Neural progenitor cell (in vitro differentiated cells): ENCODE measurements at regions not wholly inside any gene's neighbourhood (a gene's known extent, or its start where the extent isn't known, plus 50 kb on each side); places are given as distances from the start of the nearest gene placed in this dataset.
A peak's percentile ranks its signal among the peaks of the same experiment; 100 is the strongest.

ENCODE experiments used
- DNase-seq: peaks from one replicate; pipeline ENCODE4 v3.0.0-alpha.2; 2016; ENCODE audit warnings: low spot score
- H2AFZ ChIP-seq: fragments of 200-600 bp; sonication (generic); replicated peaks from 2 replicates; pipeline ENCODE4 v1.6.1; 2016; ENCODE audit warnings: antibody characterized with exemption
- H3F3A ChIP-seq: fragments of 200-600 bp; sonication (generic); 2 replicates; pipeline ENCODE4 v1.6.1; 2016; ENCODE audit warnings: antibody characterized with exemption, low read depth
- H3K27ac ChIP-seq: fragments of 200-600 bp; sonication (generic); 2 replicates; pipeline ENCODE4 v1.5.1; 2016; ENCODE audit warnings: mild to moderate bottlenecking
- H3K27me3 ChIP-seq: fragments of 200-600 bp; sonication (generic); 2 replicates; pipeline ENCODE4 v1.6.1; 2016; ENCODE audit warnings: mild to moderate bottlenecking, moderate library complexity
- H3K36me3 ChIP-seq: fragments of 200-600 bp; sonication (generic); 2 replicates; pipeline ENCODE4 v1.5.1; 2016
- H3K4me1 ChIP-seq: fragments of 200-600 bp; sonication (generic); 2 replicates; pipeline ENCODE4 v1.6.1; 2016; ENCODE audit warnings: mixed run types
- H3K4me2 ChIP-seq: fragments of 200-600 bp; sonication (generic); 2 replicates; pipeline ENCODE4 v1.6.1; 2016
- H3K4me3 ChIP-seq: fragments of 200-600 bp; sonication (generic); 2 replicates; pipeline ENCODE4 v1.5.1; 2016
- H3K79me2 ChIP-seq: fragments of 200-600 bp; sonication (generic); 2 replicates; pipeline ENCODE4 v1.6.1; 2016; ENCODE audit warnings: low read depth
- H3K9ac ChIP-seq: fragments of 200-600 bp; sonication (generic); 2 replicates; pipeline ENCODE4 v1.6.1; 2016
- H3K9me3 ChIP-seq: fragments of 200-600 bp; sonication (generic); 2 replicates; pipeline ENCODE4 v1.5.1; 2016; ENCODE audit warnings: low read depth
- H4K20me1 ChIP-seq: fragments of 200-600 bp; sonication (generic); 2 replicates; pipeline ENCODE4 v1.6.1; 2016; ENCODE audit warnings: low read depth
- H3K27ac Mint-ChIP-seq: 3 replicates; pipeline ENCODE4 v1.8.0; 2021; ENCODE audit warnings: mixed read lengths
- H3K27me3 Mint-ChIP-seq: 2 replicates; pipeline ENCODE4 v1.8.0; 2022; ENCODE audit warnings: low read depth, mild to moderate bottlenecking, inconsistent platforms, moderate library complexity, mixed read lengths; ENCODE audit not compliant: insufficient read depth
- H3K36me3 Mint-ChIP-seq: 3 replicates; pipeline ENCODE4 v1.8.0; 2021; ENCODE audit warnings: mixed read lengths
- H3K4me1 Mint-ChIP-seq: 3 replicates; pipeline ENCODE4 v1.8.0; 2021; ENCODE audit warnings: mixed read lengths
- H3K4me3 Mint-ChIP-seq: 3 replicates; pipeline ENCODE4 v1.8.0; 2021; ENCODE audit warnings: mild to moderate bottlenecking, moderate library complexity, mixed read lengths
- H3K9me3 Mint-ChIP-seq: 3 replicates; pipeline ENCODE4 v1.8.0; 2020; ENCODE audit warnings: mixed read lengths
- CTCF ChIP-seq: fragments of 200-600 bp; sonication (generic); IDR thresholded peaks from 2 replicates; pipeline ENCODE4 v1.5.1; 2017; ENCODE audit warnings: antibody characterized with exemption, mild to moderate bottlenecking
- EZH2 ChIP-seq: fragments of 200-600 bp; sonication (generic); IDR thresholded peaks from 2 replicates; pipeline ENCODE4 v1.6.1; 2017; ENCODE audit warnings: antibody characterized with exemption, mild to moderate bottlenecking, moderate library complexity
- EZH2phosphoT487 ChIP-seq: fragments of 200-600 bp; sonication (generic); IDR thresholded peaks from 2 replicates; pipeline ENCODE4 v1.6.1; 2017; ENCODE audit warnings: antibody characterized with exemption

- Mint-ChIP-seq H3K4me3 (no peak overlapping the region), H3K27ac (peak overlapping the region; percentile 3), H3K9me3 (no peaks in the 10 kb centered on the region), H3K36me3 (no peaks in the 10 kb centered on the region), H3K4me1 (peaks cover 18% of the 10 kb centered on the region), H3K27me3 (no peaks in the 10 kb centered on the region)
- Histone ChIP-seq H3F3A (peaks cover 9% of the 10 kb centered on the region), H3K4me2 (peak overlapping the region; percentile 53), H3K27me3 (no peaks in the 10 kb centered on the region), H3K27ac (no peak overlapping the region), H4K20me1 (no peaks in the 10 kb centered on the region), H3K36me3 (no peaks in the 10 kb centered on the region), H3K9ac (no peak overlapping the region), H3K4me3 (no peak overlapping the region), H3K9me3 (no peaks in the 10 kb centered on the region), H2AFZ (no peak overlapping the region), H3K4me1 (peaks cover 14% of the 10 kb centered on the region), H3K79me2 (no peaks in the 10 kb centered on the region)
- no peak for TF ChIP-seq EZH2
- no peak for TF ChIP-seq CTCF
- TF ChIP-seq EZH2phosphoT487: no peak
- DNase-seq: peak; percentile 50
These were observed 101.6 kb upstream of the HNMT start for GRCh38 chr2:137862651-137863050.

DNA sequence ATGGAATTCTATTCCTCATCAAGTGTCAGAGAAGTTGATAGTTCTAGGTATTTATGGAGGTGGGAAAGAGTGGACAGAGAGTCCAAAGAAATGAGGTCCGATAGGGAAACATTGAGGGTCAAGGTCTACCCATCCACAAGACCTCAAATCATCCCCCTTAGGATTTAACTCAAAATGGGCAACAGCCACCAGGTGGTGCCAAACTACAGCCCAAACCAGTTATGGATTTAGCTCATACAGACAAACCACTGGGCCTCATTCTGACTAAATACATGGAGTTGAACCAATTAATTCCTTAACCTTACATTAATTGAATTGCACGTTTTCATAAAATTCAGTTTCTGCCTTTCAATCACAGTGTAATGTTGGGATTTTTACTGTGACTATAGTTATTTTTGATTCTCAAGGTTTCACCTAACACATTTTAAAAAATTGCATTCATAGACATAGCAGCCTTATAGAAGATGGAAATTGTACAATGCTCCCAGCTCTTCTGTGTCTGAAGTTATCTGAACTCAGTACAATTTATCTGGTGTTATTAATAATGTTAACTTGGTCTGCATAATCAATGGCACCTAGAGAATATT lies 98.2 kb upstream of the HNMT start:
- Mint-ChIP-seq H3K4me1 (peaks cover 16% of the 10 kb centered on the region), H3K27me3 (no peaks in the 10 kb centered on the region), H3K27ac (no peak overlapping the region), H3K36me3 (no peaks in the 10 kb centered on the region), H3K9me3 (no peaks in the 10 kb centered on the region), H3K4me3 (no peak overlapping the region)
- H3F3A ChIP-seq: peaks cover 9% of the 10 kb centered on the region
- H3K4me3 ChIP-seq: no peak overlapping the region
- H3K36me3 ChIP-seq: no peaks in the 10 kb centered on the region
- H3K4me1 ChIP-seq: peaks cover 14% of the 10 kb centered on the region
- TF ChIP-seq CTCF: peak; percentile 84
- no peak for TF ChIP-seq EZH2phosphoT487
- H3K79me2 ChIP-seq: no peaks in the 10 kb centered on the region
- no peaks in the 10 kb centered on the region for H4K20me1 ChIP-seq
- H3K9ac ChIP-seq: no peak overlapping the region
- no peak overlapping the region for H2AFZ ChIP-seq
- DNase-seq: peak; percentile 70
- H3K27ac ChIP-seq: no peak overlapping the region
- no peak overlapping the region for H3K4me2 ChIP-seq
- H3K9me3 ChIP-seq: no peaks in the 10 kb centered on the region
- no peaks in the 10 kb centered on the region for H3K27me3 ChIP-seq

GRCh38 chr2:137870682-137871081 lies 93.6 kb upstream of the HNMT start:
- no peaks in the 10 kb centered on the region for H3K79me2 ChIP-seq
- H2AFZ ChIP-seq: no peak overlapping the region
- H3K36me3 ChIP-seq: no peaks in the 10 kb centered on the region
- no peak overlapping the region for H3K27ac ChIP-seq
- Mint-ChIP-seq H3K9me3 (no peaks in the 10 kb centered on the region), H3K27ac (no peak overlapping the region), H3K27me3 (no peaks in the 10 kb centered on the region), H3K36me3 (no peaks in the 10 kb centered on the region), H3K4me3 (no peak overlapping the region), H3K4me1 (no peaks in the 10 kb centered on the region)
- no peaks in the 10 kb centered on the region for H3F3A ChIP-seq
- H3K9me3 ChIP-seq: no peaks in the 10 kb centered on the region
- no peaks in the 10 kb centered on the region for H4K20me1 ChIP-seq
- H3K4me1 ChIP-seq: no peaks in the 10 kb centered on the region
- H3K27me3 ChIP-seq: no peaks in the 10 kb centered on the region
- no peak for DNase-seq
- no peak overlapping the region for H3K4me3 ChIP-seq
- TF ChIP-seq CTCF: no peak
- no peak for TF ChIP-seq EZH2
- no peak for TF ChIP-seq EZH2phosphoT487
- H3K9ac ChIP-seq: no peak overlapping the region
- H3K4me2 ChIP-seq: no peak overlapping the region
